ENCODE measurements at regions not wholly inside any gene's neighbourhood (a gene's known extent, or its start where the extent isn't known, plus 50 kb on each side); places are given as distances from the start of the nearest gene placed in this dataset.

DNA sequence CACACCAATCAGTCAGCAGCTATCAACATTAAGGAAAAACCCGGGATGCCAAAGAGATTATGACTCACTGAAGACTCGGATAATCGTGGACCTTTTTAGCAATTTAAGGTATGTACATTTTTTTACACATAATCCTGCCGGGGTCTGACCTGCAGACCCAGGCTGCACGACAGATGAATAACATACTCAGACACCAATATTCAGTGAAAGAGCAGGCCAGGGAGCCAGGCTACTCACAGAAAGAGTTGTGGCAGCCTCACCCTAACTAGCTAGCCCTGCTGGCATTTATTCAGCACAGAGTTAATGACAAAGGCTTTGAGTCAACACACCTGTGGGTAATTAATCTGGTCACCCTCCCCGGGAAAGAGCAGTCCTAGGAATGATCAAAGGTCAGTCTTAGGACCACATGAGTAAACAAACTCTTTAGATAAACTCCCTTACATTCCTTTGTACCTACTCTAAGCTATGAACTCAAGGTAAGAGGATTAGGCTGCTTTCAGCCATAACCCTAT lies 727.5 kb downstream of the TBL1XR1 start:
- Mint-ChIP-seq H3K9me3 (peaks cover 8 to 24% of the 10 kb centered on the region in 2 experiments), H3K4me1 (no peaks in the 10 kb centered on the region)
- no peaks in the 10 kb centered on the region for H3K9me3 ChIP-seq (ENCODE audit: control insufficient read depth, low read depth, low read length)

More for the DNA sequence above, 727.5 kb downstream of the TBL1XR1 start:
- Histone ChIP-seq H3K27me3 (ENCODE audit: insufficient read depth, low read length) (no peaks in the 10 kb centered on the region), H4K20me1 (ENCODE audit: control insufficient read depth, insufficient read depth, insufficient read length) (no peaks in the 10 kb centered on the region), H2AK5ac (ENCODE audit: insufficient read length, low read length) (no peak overlapping the region), H2BK20ac (ENCODE audit: low read depth, low read length, poor library complexity, severe bottlenecking) (no peak overlapping the region), H3K18ac (ENCODE audit: insufficient read length, low read depth, low read length) (no peak overlapping the region), H3K23ac (ENCODE audit: insufficient read length, low read depth, low read length) (no peak overlapping the region), H3K56ac (ENCODE audit: insufficient read length, low read depth, low read length) (no peak overlapping the region), H3K4ac (ENCODE audit: low read depth, low read length) (no peak overlapping the region), H3K79me2 (ENCODE audit: insufficient read depth, low read length) (no peaks in the 10 kb centered on the region), H3T11ph (ENCODE audit: low read length) (no peak overlapping the region), H4K8ac (replicated peaks; ENCODE audit: insufficient read length, low read depth, low read length) (no peak overlapping the region), H3K9ac (ENCODE audit: extremely low read depth, insufficient read length, low read length) (no peak overlapping the region), H3K27ac (ENCODE audit: insufficient read length, low read depth, low read length) (no peak overlapping the region), H2BK12ac (ENCODE audit: insufficient read length, low read depth, low read length) (no peak overlapping the region), H2BK120ac (ENCODE audit: low read depth, low read length, poor library complexity, severe bottlenecking) (no peak overlapping the region), H2BK5ac (ENCODE audit: insufficient read length, low read length) (no peak overlapping the region), H2BK15ac (ENCODE audit: low read depth, low read length) (no peak overlapping the region), H3K4me1 (ENCODE audit: insufficient read depth, low read length) (no peaks in the 10 kb centered on the region), H3K4me2 (ENCODE audit: insufficient read depth, insufficient read length, low read length) (no peak overlapping the region), H4K5ac (ENCODE audit: insufficient read length, low read depth, low read length) (no peak overlapping the region), H3K14ac (ENCODE audit: insufficient read depth, low read length) (no peak overlapping the region), H4K91ac (ENCODE audit: insufficient read length, low read depth, low read length) (no peak overlapping the region), H3K79me1 (ENCODE audit: insufficient read depth, low read depth, low read length, poor library complexity, severe bottlenecking) (no peaks in the 10 kb centered on the region), H3K23me2 (ENCODE audit: insufficient read length, low read depth, low read length, poor library complexity, severe bottlenecking) (no peaks in the 10 kb centered on the region), H2AFZ (ENCODE audit: low read length) (no peak overlapping the region)
- DNase-seq, result no peak
- Mint-ChIP-seq H3K27me3 (ENCODE audit: low read depth) (peaks cover 8% of the 10 kb centered on the region; the same call in 1 of the 2 replicates), H3K36me3 (ENCODE audit: insufficient read depth in 1 of 3, low read depth in 3 of 3) (peaks cover 0 to 9% (median 5%) of the 10 kb centered on the region in 3 experiments; a peak in 5 of 7 replicates), H3K27ac (no peak overlapping the region), H3K4me3 (no peak overlapping the region)
- TF ChIP-seq, protein P1, sequence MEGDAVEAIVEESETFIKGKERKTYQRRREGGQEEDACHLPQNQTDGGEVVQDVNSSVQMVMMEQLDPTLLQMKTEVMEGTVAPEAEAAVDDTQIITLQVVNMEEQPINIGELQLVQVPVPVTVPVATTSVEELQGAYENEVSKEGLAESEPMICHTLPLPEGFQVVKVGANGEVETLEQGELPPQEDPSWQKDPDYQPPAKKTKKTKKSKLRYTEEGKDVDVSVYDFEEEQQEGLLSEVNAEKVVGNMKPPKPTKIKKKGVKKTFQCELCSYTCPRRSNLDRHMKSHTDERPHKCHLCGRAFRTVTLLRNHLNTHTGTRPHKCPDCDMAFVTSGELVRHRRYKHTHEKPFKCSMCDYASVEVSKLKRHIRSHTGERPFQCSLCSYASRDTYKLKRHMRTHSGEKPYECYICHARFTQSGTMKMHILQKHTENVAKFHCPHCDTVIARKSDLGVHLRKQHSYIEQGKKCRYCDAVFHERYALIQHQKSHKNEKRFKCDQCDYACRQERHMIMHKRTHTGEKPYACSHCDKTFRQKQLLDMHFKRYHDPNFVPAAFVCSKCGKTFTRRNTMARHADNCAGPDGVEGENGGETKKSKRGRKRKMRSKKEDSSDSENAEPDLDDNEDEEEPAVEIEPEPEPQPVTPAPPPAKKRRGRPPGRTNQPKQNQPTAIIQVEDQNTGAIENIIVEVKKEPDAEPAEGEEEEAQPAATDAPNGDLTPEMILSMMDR (conservative IDR thresholded peaks at IDR 0.05), result no peak
- WGBS (ENCODE audit: extremely low coverage, insufficient read length, low lambda C conversion rate), result no CpG with 5 or more reads among the region's 6 CpGs

All from H9 (cell line).